Loucy (cell line): ENCODE measurements at regions not wholly inside any gene's neighbourhood (a gene's known extent, or its start where the extent isn't known, plus 50 kb on each side); places are given as distances from the start of the nearest gene placed in this dataset.

ENCODE experiments used
- H2AFZ ChIP-seq: fragments of 200-600 bp; sonication (generic); 2 replicates; pipeline ENCODE4 v1.6.0; 2016; ENCODE audit warnings: antibody characterized with exemption, mild to moderate bottlenecking, low read length, moderate library complexity
- H3F3A ChIP-seq: fragments of 200-600 bp; 2 replicates; pipeline ENCODE4 v1.6.0; 2016; ENCODE audit warnings: antibody characterized with exemption, low read depth, mild to moderate bottlenecking
- H3K27me3 ChIP-seq: fragments of 200-600 bp; sonication (generic); 2 replicates; pipeline ENCODE4 v1.6.1; 2014; ENCODE audit warnings: low read length, mild to moderate bottlenecking; ENCODE audit not compliant: insufficient read depth, poor library complexity, severe bottlenecking
- H3K36me3 ChIP-seq: fragments of 200-600 bp; sonication (generic); 2 replicates; pipeline ENCODE4 v1.6.1; 2016; ENCODE audit warnings: low read length; ENCODE audit not compliant: insufficient read depth
- H3K4me1 ChIP-seq: fragments of 200-600 bp; sonication (generic); 2 replicates; pipeline ENCODE4 v1.5.1; 2014; ENCODE audit warnings: low read length, mild to moderate bottlenecking; ENCODE audit not compliant: insufficient read depth, poor library complexity, severe bottlenecking
- H3K4me2 ChIP-seq: fragments of 200-600 bp; sonication (generic); 2 replicates; pipeline ENCODE4 v1.6.0; 2014; ENCODE audit warnings: antibody characterized with exemption, low read length, low read depth, mild to moderate bottlenecking; ENCODE audit not compliant: poor library complexity, severe bottlenecking
- H3K4me3 ChIP-seq: fragments of 200-600 bp; sonication (generic); 2 replicates; pipeline ENCODE4 v1.5.1; 2014; ENCODE audit warnings: low read length, mild to moderate bottlenecking, mixed read lengths; ENCODE audit not compliant: poor library complexity, severe bottlenecking
- H3K79me2 ChIP-seq: fragments of 200-600 bp; sonication (generic); 2 replicates; pipeline ENCODE4 v1.6.1; 2014; ENCODE audit warnings: low read length; ENCODE audit not compliant: insufficient read depth
- H3K9ac ChIP-seq: fragments of 200-600 bp; sonication (generic); 2 replicates; pipeline ENCODE4 v1.6.0; 2014; ENCODE audit warnings: mild to moderate bottlenecking, low read depth, low read length, moderate library complexity; ENCODE audit not compliant: poor library complexity, severe bottlenecking
- H3K9me2 ChIP-seq: fragments of 200-600 bp; sonication (generic); replicated peaks from 2 replicates; pipeline ENCODE4 v1.6.1; 2016; ENCODE audit warnings: low read depth, low read length, mixed read lengths
- H3K9me3 ChIP-seq: fragments of 200-600 bp; sonication (generic); 2 replicates; pipeline ENCODE4 v1.6.1; 2014; ENCODE audit warnings: mild to moderate bottlenecking, antibody characterized with exemption, low read length, low read depth; ENCODE audit not compliant: insufficient read depth
- H4K20me1 ChIP-seq: fragments of 200-600 bp; sonication (generic); 2 replicates; pipeline ENCODE4 v1.6.0; 2014; ENCODE audit warnings: antibody characterized with exemption, low read length, mild to moderate bottlenecking; ENCODE audit not compliant: insufficient read depth, poor library complexity, severe bottlenecking
- CTCF ChIP-seq: fragments of 200-600 bp; sonication (generic); conservative IDR thresholded peaks from 2 replicates; pipeline ENCODE4 v1.5.1; 2014; ENCODE audit warnings: mild to moderate bottlenecking, antibody characterized with exemption, low read length
- EZH2phosphoT487 ChIP-seq: fragments of 200-600 bp; IDR thresholded peaks from 2 replicates; pipeline ENCODE4 v1.6.1; 2018; ENCODE audit warnings: antibody characterized with exemption, mild to moderate bottlenecking, moderate library complexity, borderline replicate concordance

GRCh38 chr14:43143106-43143505 lies 1364.0 kb downstream of the FSCB start:
- H2AFZ ChIP-seq = no peak overlapping the region
- H3K4me2 ChIP-seq = no peak overlapping the region
- H3K9me3 ChIP-seq = no peaks in the 10 kb centered on the region
- no peaks in the 10 kb centered on the region for H4K20me1 ChIP-seq
- H3K27me3 ChIP-seq = no peaks in the 10 kb centered on the region
- H3K4me3 ChIP-seq = no peak overlapping the region
- no peaks in the 10 kb centered on the region for H3K79me2 ChIP-seq
- H3K9ac ChIP-seq = no peak overlapping the region
- H3F3A ChIP-seq = no peaks in the 10 kb centered on the region
- no peaks in the 10 kb centered on the region for H3K36me3 ChIP-seq
- TF ChIP-seq CTCF (no peak), EZH2phosphoT487 (no peak)
- H3K4me1 ChIP-seq = no peaks in the 10 kb centered on the region
- H3K9me2 ChIP-seq = no peaks in the 10 kb centered on the region

DNA sequence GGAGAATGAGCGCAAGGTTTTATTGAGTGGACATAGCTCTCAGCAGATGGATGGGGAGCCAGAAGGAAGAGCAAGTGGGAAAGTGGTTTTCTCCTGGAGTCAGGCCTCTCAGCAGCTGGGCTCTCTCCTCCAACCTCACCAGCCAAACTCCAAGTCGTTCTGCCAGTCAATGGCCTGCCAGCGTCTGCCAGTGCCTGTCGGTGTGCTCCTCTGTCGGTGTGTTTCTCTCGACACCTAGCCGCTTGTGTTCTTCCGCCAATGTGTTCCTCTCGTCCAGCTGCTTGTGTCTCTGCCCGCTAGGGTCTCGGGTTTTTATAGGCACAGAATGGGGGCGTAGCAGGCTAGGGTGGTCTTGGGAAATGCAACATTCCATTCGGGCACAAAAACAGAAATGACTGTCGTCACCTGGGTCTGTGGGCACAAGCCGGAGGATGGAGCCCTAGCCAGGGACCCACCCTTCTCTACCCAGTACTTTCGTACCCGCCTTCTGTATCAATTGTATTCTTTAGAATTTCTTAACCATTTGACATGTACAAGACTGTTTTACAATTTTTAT lies 1365.4 kb downstream of the FSCB start:
- TF ChIP-seq CTCF (no peak), EZH2phosphoT487 (no peak)
- Histone ChIP-seq H3K27me3 (no peaks in the 10 kb centered on the region), H3K9me2 (no peaks in the 10 kb centered on the region), H3K79me2 (no peaks in the 10 kb centered on the region), H3K4me2 (no peak overlapping the region), H4K20me1 (no peaks in the 10 kb centered on the region), H3F3A (no peaks in the 10 kb centered on the region), H3K9ac (no peak overlapping the region), H3K9me3 (no peaks in the 10 kb centered on the region), H3K4me1 (no peaks in the 10 kb centered on the region), H3K36me3 (no peaks in the 10 kb centered on the region), H3K4me3 (no peak overlapping the region), H2AFZ (no peak overlapping the region)

GRCh38 chr14:43140453-43140852 lies 1366.6 kb downstream of the FSCB start:
- H3K9me3 ChIP-seq = no peaks in the 10 kb centered on the region
- H3K79me2 ChIP-seq = no peaks in the 10 kb centered on the region
- H3F3A ChIP-seq = no peaks in the 10 kb centered on the region
- no peak overlapping the region for H3K9ac ChIP-seq
- no peaks in the 10 kb centered on the region for H3K9me2 ChIP-seq
- no peak overlapping the region for H2AFZ ChIP-seq
- no peaks in the 10 kb centered on the region for H3K27me3 ChIP-seq
- H3K4me3 ChIP-seq = no peak overlapping the region
- no peaks in the 10 kb centered on the region for H4K20me1 ChIP-seq
- H3K36me3 ChIP-seq = no peaks in the 10 kb centered on the region
- no peak overlapping the region for H3K4me2 ChIP-seq
- TF ChIP-seq EZH2phosphoT487 (no peak), CTCF (no peak)
- H3K4me1 ChIP-seq = no peaks in the 10 kb centered on the region
